ENCODE measurements at regions not wholly inside any gene's neighbourhood (a gene's known extent, or its start where the extent isn't known, plus 50 kb on each side); places are given as distances from the start of the nearest gene placed in this dataset.

GRCh38 chr2:235131334-235132305, 179.8 kb downstream of the SH3BP4 start:
- no peak for DNase-seq
- Histone ChIP-seq H3K4me1 (peaks cover 0 to 13% (median 3%) of the 10 kb centered on the region in 6 donors), H3K4me3 (no peak overlapping the region), H3K27me3 (replicated peaks in 1 of 7) (peaks cover 0 to 28% (median 0%) of the 10 kb centered on the region in 7 donors), H3K27ac (no peak overlapping the region), H3K9me3 (no peaks in the 10 kb centered on the region), H3K36me3 (no peaks in the 10 kb centered on the region)
- TF ChIP-seq CTCF (IDR thresholded peaks at IDR 0.05 in 8 of 11, conservative IDR thresholded peaks at IDR 0.05 in 3 of 11) (no peak), POLR2AphosphoS5 (IDR thresholded peaks at IDR 0.05) (no peak), POLR2A (IDR thresholded peaks at IDR 0.05) (no peak)
- intact Hi-C loops (cut with DNase I; ENCODE audit: low total_unique reads), result loop anchor here (10.0 kb wide), 1 partner anchor 613 kb away; no protein-coding TSS in a partner anchor
- 88 to 93% (median 91%) methylated on average over 21 of the region's 21 CpGs for WGBS, 5 donors

GRCh38 chr2:235132651-235133050, 180.8 kb downstream of the SH3BP4 start:
- H3K36me3 ChIP-seq, result no peaks in the 10 kb centered on the region
- no peak for DNase-seq
- no peak overlapping the region for H3K27ac ChIP-seq
- H3K9me3 ChIP-seq, result no peaks in the 10 kb centered on the region
- H3K4me3 ChIP-seq, result no peak overlapping the region
- WGBS, 5 donors, result 90 to 97% (median 95%) methylated on average over 2 of the region's 2 CpGs
- TF ChIP-seq POLR2AphosphoS5 (IDR thresholded peaks at IDR 0.05) (no peak), POLR2A (IDR thresholded peaks at IDR 0.05) (no peak), CTCF (IDR thresholded peaks at IDR 0.05 in 8 of 11, conservative IDR thresholded peaks at IDR 0.05 in 3 of 11) (no peak)
- H3K27me3 ChIP-seq (replicated peaks in 1 of 7), result peaks cover 0 to 33% (median 0%) of the 10 kb centered on the region in 7 donors
- intact Hi-C loops (cut with DNase I; ENCODE audit: low total_unique reads), result loop anchor here (10.0 kb wide), 1 partner anchor 612 kb away; no protein-coding TSS in a partner anchor
- peaks cover 0 to 13% (median 3%) of the 10 kb centered on the region in 6 donors for H3K4me1 ChIP-seq

- Histone ChIP-seq H3K27ac (no peak overlapping the region), H3K27me3 (replicated peaks in 1 of 7) (peaks cover 0 to 33% (median 0%) of the 10 kb centered on the region in 7 donors), H3K4me3 (no peak overlapping the region), H3K4me1 (peaks cover 0 to 13% (median 3%) of the 10 kb centered on the region in 6 donors), H3K9me3 (no peaks in the 10 kb centered on the region), H3K36me3 (no peaks in the 10 kb centered on the region)
- TF ChIP-seq POLR2AphosphoS5 (IDR thresholded peaks at IDR 0.05) (no peak), CTCF (IDR thresholded peaks at IDR 0.05 in 8 of 11, conservative IDR thresholded peaks at IDR 0.05 in 3 of 11) (no peak), POLR2A (IDR thresholded peaks at IDR 0.05) (no peak)
- 22 to 34% (median 30%) methylated on average over 2 of the region's 2 CpGs for WGBS, 5 donors
- intact Hi-C loops (cut with DNase I; ENCODE audit: low total_unique reads), result loop anchor here (10.0 kb wide), 1 partner anchor 611 kb away; no protein-coding TSS in a partner anchor
- no peak for DNase-seq
Measured at GRCh38 chr2:235133837-235134236, 182.0 kb downstream of the SH3BP4 start.

- Histone ChIP-seq H3K27ac (no peak overlapping the region), H3K36me3 (no peaks in the 10 kb centered on the region), H3K4me3 (no peak overlapping the region), H3K27me3 (replicated peaks in 1 of 7) (peaks cover 0 to 33% (median 0%) of the 10 kb centered on the region in 7 donors), H3K4me1 (peaks cover 0 to 13% (median 3%) of the 10 kb centered on the region in 6 donors), H3K9me3 (no peaks in the 10 kb centered on the region)
- WGBS, 5 donors, result 79 to 94% (median 87%) methylated on average over 3 of the region's 3 CpGs
- intact Hi-C loops (cut with DNase I; ENCODE audit: low total_unique reads), result loop anchor here (10.0 kb wide), 1 partner anchor 610 kb away; no protein-coding TSS in a partner anchor
- no peak for TF ChIP-seq POLR2A (IDR thresholded peaks at IDR 0.05)
- no peak for TF ChIP-seq CTCF (IDR thresholded peaks at IDR 0.05 in 8 of 11, conservative IDR thresholded peaks at IDR 0.05 in 3 of 11)
- TF ChIP-seq POLR2AphosphoS5 (IDR thresholded peaks at IDR 0.05), result no peak
- DNase-seq, result no peak
Measured at GRCh38 chr2:235134420-235134819, 182.6 kb downstream of the SH3BP4 start.

Measured in spleen (tissue), 11 donors.